Keratinocyte (primary cell): ENCODE measurements at regions not wholly inside any gene's neighbourhood (a gene's known extent, or its start where the extent isn't known, plus 50 kb on each side); places are given as distances from the start of the nearest gene placed in this dataset.

Experiments used
- DNase-seq: peaks from one replicate; pipeline ENCODE4 v3.0.0-alpha.2; 2011; ENCODE audit warnings: low read depth, missing footprints, low spot score
- FAIRE-seq: peaks from 2 replicates; lab custom pipeline; 2011; peaks lifted over from hg19 to GRCh38; lab: Jason Lieb, UNC
- H2AFZ ChIP-seq: 2 replicates; pipeline ENCODE4 v1.6.0; 2012; ENCODE audit warnings: low read length, control low read depth, inconsistent platforms; ENCODE audit not compliant: control insufficient read depth
- H3K27ac ChIP-seq: 2 replicates; pipeline ENCODE4 v1.5.1; 2011; ENCODE audit warnings: low read length; ENCODE audit not compliant: control insufficient read depth, insufficient read depth
- H3K27me3 ChIP-seq: 3 replicates; pipeline ENCODE4 v1.6.0; 2011; ENCODE audit warnings: low read length; ENCODE audit not compliant: control insufficient read depth, insufficient read depth; ENCODE audit errors: extremely low read depth
- H3K36me3 ChIP-seq, 2 experiments: 2 replicates in 1 of 2; 3 replicates in 1 of 2; pipeline ENCODE4 v1.5.1; 2011; ENCODE audit warnings: low read length in 2 of 2, mild to moderate bottlenecking in 1 of 2; ENCODE audit not compliant: control insufficient read depth in 2 of 2, insufficient read depth in 2 of 2; ENCODE audit errors: extremely low read depth in 1 of 2
- H3K4me1 ChIP-seq: 3 replicates; pipeline ENCODE4 v1.5.1; 2011; ENCODE audit warnings: low read length; ENCODE audit not compliant: control insufficient read depth, insufficient read depth; ENCODE audit errors: extremely low read depth
- H3K4me2 ChIP-seq: 3 replicates; pipeline ENCODE4 v1.6.0; 2011; ENCODE audit warnings: low read depth, low read length; ENCODE audit not compliant: control insufficient read depth, insufficient read depth; ENCODE audit errors: extremely low read depth
- H3K4me3 ChIP-seq, 3 experiments: fragments of 200-600 bp in 1 of 3; sonication (generic) in 1 of 3; 2 replicates in 2 of 3; 3 replicates in 1 of 3; pipeline ENCODE4 v1.5.1; 2011 to 2016; ENCODE audit warnings: low read length in 3 of 3, mild to moderate bottlenecking in 3 of 3, control low read depth in 2 of 3, inconsistent platforms in 1 of 3, low read depth in 1 of 3, mixed read lengths in 1 of 3, mixed run types in 1 of 3, moderate library complexity in 1 of 3; ENCODE audit not compliant: control insufficient read depth in 2 of 3, insufficient read depth in 2 of 3; ENCODE audit errors: extremely low read depth in 1 of 3
- H3K79me2 ChIP-seq: 2 replicates; pipeline ENCODE4 v1.6.0; 2012; ENCODE audit warnings: low read length; ENCODE audit not compliant: control insufficient read depth, insufficient read depth
- H3K9ac ChIP-seq: 3 replicates; pipeline ENCODE4 v1.6.0; 2011; ENCODE audit warnings: low read length; ENCODE audit not compliant: control insufficient read depth, insufficient read depth; ENCODE audit errors: extremely low read depth
- H3K9me1 ChIP-seq: 3 replicates; pipeline ENCODE4 v1.6.0; 2011; ENCODE audit warnings: low read length; ENCODE audit not compliant: control insufficient read depth, insufficient read depth; ENCODE audit errors: extremely low read depth
- H3K9me3 ChIP-seq: 2 replicates; pipeline ENCODE4 v1.5.1; 2012; ENCODE audit warnings: low read depth, low read length; ENCODE audit not compliant: control insufficient read depth
- H4K20me1 ChIP-seq: 3 replicates; pipeline ENCODE4 v1.6.0; 2011; ENCODE audit warnings: low read length; ENCODE audit not compliant: control insufficient read depth, insufficient read depth; ENCODE audit errors: extremely low read depth
- EZH2 ChIP-seq: IDR thresholded peaks from one replicate; pipeline ENCODE4 v1.6.1; 2012; ENCODE audit warnings: inconsistent platforms, mild to moderate bottlenecking, low read length, moderate library complexity
- dilution Hi-C: fragments of 300-500 bp; cut with MboI; formaldehyde crosslinking; loops from one replicate; pipeline ENCODE4 v1.7.0; 2020; ENCODE audit warnings: low sequenced_read_pairs; ENCODE audit not compliant: extremely low pct_ligation_motif_present
- TF ChIP-seq, protein P1 (sequence below), 3 experiments: IDR thresholded peaks in 1 of 3; conservative IDR thresholded peaks in 1 of 3; optimal IDR thresholded peaks in 1 of 3; 2 replicates in 2 of 3; 3 replicates in 1 of 3; pipeline versions ENCODE3 to v1.5.1; 2011; ENCODE audit warnings: low read length in 3 of 3, mild to moderate bottlenecking in 3 of 3, moderate library complexity in 2 of 3, control low read depth in 1 of 3, inconsistent platforms in 1 of 3; ENCODE audit not compliant: insufficient read depth in 2 of 3; ENCODE audit errors: extremely low read depth in 1 of 3

DNA sequence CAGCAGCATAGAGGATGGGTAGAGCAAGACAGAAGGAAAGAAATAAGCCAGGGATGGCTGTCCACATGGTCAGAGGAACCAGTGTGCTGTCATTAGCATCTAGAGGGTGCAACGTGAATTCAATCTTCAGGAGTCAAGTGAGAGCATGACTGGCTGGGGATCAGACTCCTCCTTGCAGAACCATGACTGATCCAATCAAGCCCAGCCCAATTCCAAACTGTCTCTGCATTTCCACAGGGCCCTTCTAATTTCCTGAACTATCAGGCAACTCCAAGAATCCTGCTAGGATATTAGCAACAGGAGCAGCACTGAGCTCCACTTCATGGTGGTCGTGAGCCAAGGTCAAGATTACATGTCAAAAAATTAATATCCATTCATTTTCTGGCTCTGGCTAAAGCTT is 166.8 kb upstream of the CAMK1G start:
- FAIRE-seq (no peak), DNase-seq (no peak)
- peak overlapping the region; percentile 98 for H3K27ac ChIP-seq
- dilution Hi-C loops: no loop called here
- peaks cover 98% of the 10 kb centered on the region for H3K4me1 ChIP-seq
- TF ChIP-seq, protein P1, sequence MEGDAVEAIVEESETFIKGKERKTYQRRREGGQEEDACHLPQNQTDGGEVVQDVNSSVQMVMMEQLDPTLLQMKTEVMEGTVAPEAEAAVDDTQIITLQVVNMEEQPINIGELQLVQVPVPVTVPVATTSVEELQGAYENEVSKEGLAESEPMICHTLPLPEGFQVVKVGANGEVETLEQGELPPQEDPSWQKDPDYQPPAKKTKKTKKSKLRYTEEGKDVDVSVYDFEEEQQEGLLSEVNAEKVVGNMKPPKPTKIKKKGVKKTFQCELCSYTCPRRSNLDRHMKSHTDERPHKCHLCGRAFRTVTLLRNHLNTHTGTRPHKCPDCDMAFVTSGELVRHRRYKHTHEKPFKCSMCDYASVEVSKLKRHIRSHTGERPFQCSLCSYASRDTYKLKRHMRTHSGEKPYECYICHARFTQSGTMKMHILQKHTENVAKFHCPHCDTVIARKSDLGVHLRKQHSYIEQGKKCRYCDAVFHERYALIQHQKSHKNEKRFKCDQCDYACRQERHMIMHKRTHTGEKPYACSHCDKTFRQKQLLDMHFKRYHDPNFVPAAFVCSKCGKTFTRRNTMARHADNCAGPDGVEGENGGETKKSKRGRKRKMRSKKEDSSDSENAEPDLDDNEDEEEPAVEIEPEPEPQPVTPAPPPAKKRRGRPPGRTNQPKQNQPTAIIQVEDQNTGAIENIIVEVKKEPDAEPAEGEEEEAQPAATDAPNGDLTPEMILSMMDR (optimal IDR thresholded peaks at IDR 0.05 in 1 of 3, IDR thresholded peaks at IDR 0.05 in 1 of 3, conservative IDR thresholded peaks at IDR 0.05 in 1 of 3; ENCODE audit: extremely low read depth in 1 of 3, insufficient read depth in 2 of 3, low read length in 3 of 3): no peak
- no peak for TF ChIP-seq EZH2
- no peaks in the 10 kb centered on the region for H3K9me3 ChIP-seq
- no peaks in the 10 kb centered on the region for H3K27me3 ChIP-seq
- H3K4me2 ChIP-seq: peak overlapping the region; percentile 69
- H3K79me2 ChIP-seq: no peaks in the 10 kb centered on the region
- peak overlapping the region; percentile 77 for H3K9ac ChIP-seq
- H4K20me1 ChIP-seq: no peaks in the 10 kb centered on the region
- H3K36me3 ChIP-seq: no peaks in the 10 kb centered on the region
- H2AFZ ChIP-seq: no peak overlapping the region
- peak overlapping the region in 1 of 3 experiments; percentile 32 for H3K4me3 ChIP-seq
- H3K9me1 ChIP-seq: no peaks in the 10 kb centered on the region

- H3K9me1 ChIP-seq: no peaks in the 10 kb centered on the region
- DNase-seq (no peak), FAIRE-seq (no peak)
- peak overlapping the region; percentile 98 for H3K27ac ChIP-seq
- no peak overlapping the region for H2AFZ ChIP-seq
- no peak overlapping the region for H3K9ac ChIP-seq
- no peaks in the 10 kb centered on the region for H3K9me3 ChIP-seq
- H3K27me3 ChIP-seq: no peaks in the 10 kb centered on the region
- H4K20me1 ChIP-seq: no peaks in the 10 kb centered on the region
- H3K79me2 ChIP-seq: no peaks in the 10 kb centered on the region
- peak overlapping the region; percentile 0 for H3K4me2 ChIP-seq
- no peak for TF ChIP-seq EZH2
- TF ChIP-seq, protein P1 (optimal IDR thresholded peaks at IDR 0.05 in 1 of 3, IDR thresholded peaks at IDR 0.05 in 1 of 3, conservative IDR thresholded peaks at IDR 0.05 in 1 of 3; ENCODE audit: extremely low read depth in 1 of 3, insufficient read depth in 2 of 3, low read length in 3 of 3): no peak
- H3K4me1 ChIP-seq: peaks cover 95% of the 10 kb centered on the region
- H3K4me3 ChIP-seq: no peak overlapping the region
- no peaks in the 10 kb centered on the region for H3K36me3 ChIP-seq
- dilution Hi-C loops: no loop called here
These were observed 165.8 kb upstream of the CAMK1G start for GRCh38 chr1:209417761-209418160.
